OCI-LY1 (cell line): ENCODE measurements at regions not wholly inside any gene's neighbourhood (a gene's known extent, or its start where the extent isn't known, plus 50 kb on each side); places are given as distances from the start of the nearest gene placed in this dataset.

Experiments used
- H2AFZ ChIP-seq: fragments of 200-600 bp; sonication (generic), shearing (Covaris generic); 2 replicates; pipeline ENCODE4 v1.6.0; 2014; ENCODE audit warnings: antibody characterized with exemption, mild to moderate bottlenecking, low read length
- H3F3A ChIP-seq: fragments of 200-600 bp; sonication (generic), shearing (Covaris generic); 2 replicates; pipeline ENCODE4 v1.6.0; 2014; ENCODE audit warnings: mild to moderate bottlenecking, antibody characterized with exemption, low read length, moderate library complexity; ENCODE audit not compliant: insufficient read depth
- H3K27ac ChIP-seq: fragments of 200-600 bp; sonication (generic); 2 replicates; pipeline ENCODE4 v1.5.1; 2014; ENCODE audit warnings: low read length, mixed run types, mild to moderate bottlenecking, low read depth; ENCODE audit not compliant: poor library complexity, severe bottlenecking
- H3K27me3 ChIP-seq: fragments of 200-600 bp; sonication (generic); 2 replicates; pipeline ENCODE4 v1.6.0; 2014; ENCODE audit warnings: antibody characterized with exemption, mild to moderate bottlenecking, low read length, moderate library complexity; ENCODE audit not compliant: insufficient read depth
- H3K36me3 ChIP-seq: fragments of 200-600 bp; sonication (generic); 2 replicates; pipeline ENCODE4 v1.6.1; 2014; ENCODE audit warnings: mild to moderate bottlenecking, antibody characterized with exemption, low read length, moderate library complexity, mixed read lengths; ENCODE audit not compliant: insufficient read depth
- H3K4me1 ChIP-seq: fragments of 200-600 bp; sonication (generic); 2 replicates; pipeline ENCODE4 v1.5.1; 2014; ENCODE audit warnings: mild to moderate bottlenecking, low read length, moderate library complexity; ENCODE audit not compliant: insufficient read depth, severe bottlenecking
- H3K4me2 ChIP-seq: fragments of 200-600 bp; sonication (generic), shearing (Covaris generic); 2 replicates; pipeline ENCODE4 v1.6.1; 2014; ENCODE audit warnings: low read length
- H3K4me3 ChIP-seq: fragments of 200-600 bp; sonication (generic); 2 replicates; pipeline ENCODE4 v1.5.1; 2014; ENCODE audit warnings: low read length, low read depth, mild to moderate bottlenecking, mixed read lengths; ENCODE audit not compliant: poor library complexity, severe bottlenecking
- H3K79me2 ChIP-seq: fragments of 200-600 bp; shearing (Covaris generic); 2 replicates; pipeline ENCODE4 v1.6.1; 2016; ENCODE audit warnings: mixed run types, low read length, mixed read lengths; ENCODE audit not compliant: insufficient read depth
- H3K9ac ChIP-seq: fragments of 200-600 bp; sonication (generic), shearing (Covaris generic); 2 replicates; pipeline ENCODE4 v1.6.1; 2014; ENCODE audit warnings: mild to moderate bottlenecking, low read length, mixed read lengths
- H3K9me2 ChIP-seq: fragments of 200-600 bp; sonication (generic), shearing (Covaris generic); 2 replicates; pipeline ENCODE4 v1.6.1; 2014; ENCODE audit warnings: low read depth, mild to moderate bottlenecking, low read length, mixed read lengths
- H3K9me3 ChIP-seq: fragments of 200-600 bp; shearing (Covaris generic); 2 replicates; pipeline ENCODE4 v1.6.1; 2014; ENCODE audit warnings: low read length, mixed read lengths
- H4K20me1 ChIP-seq: fragments of 200-600 bp; sonication (generic), shearing (Covaris generic); 2 replicates; pipeline ENCODE4 v1.6.0; 2016; ENCODE audit warnings: mild to moderate bottlenecking, low read length; ENCODE audit not compliant: insufficient read depth
- CTCF ChIP-seq: fragments of 200-600 bp; sonication (generic), shearing (Covaris generic); IDR thresholded peaks from 2 replicates; pipeline ENCODE4 v1.5.1; 2017; ENCODE audit warnings: mild to moderate bottlenecking, antibody characterized with exemption, low read length, moderate library complexity, mixed read lengths
- EZH2 ChIP-seq: fragments of 200-600 bp; sonication (generic), shearing (Covaris generic); IDR thresholded peaks from 2 replicates; pipeline ENCODE4 v1.8.0; 2017; ENCODE audit warnings: borderline replicate concordance, mixed run types, mild to moderate bottlenecking, antibody characterized with exemption, low read length, moderate library complexity, mixed read lengths

GRCh38 chr6:160853946-160854345 lies 137.6 kb upstream of the MAP3K4 start:
- no peak overlapping the region for H3K27ac ChIP-seq
- no peaks in the 10 kb centered on the region for H3F3A ChIP-seq
- H3K9ac ChIP-seq: no peak overlapping the region
- no peaks in the 10 kb centered on the region for H3K27me3 ChIP-seq
- H3K4me2 ChIP-seq: no peak overlapping the region
- TF ChIP-seq EZH2: no peak
- no peak for TF ChIP-seq CTCF
- H3K9me2 ChIP-seq: no peaks in the 10 kb centered on the region
- H3K4me3 ChIP-seq: no peak overlapping the region
- no peaks in the 10 kb centered on the region for H3K79me2 ChIP-seq
- no peaks in the 10 kb centered on the region for H4K20me1 ChIP-seq
- no peaks in the 10 kb centered on the region for H3K4me1 ChIP-seq
- no peaks in the 10 kb centered on the region for H3K9me3 ChIP-seq
- H2AFZ ChIP-seq: no peak overlapping the region
- H3K36me3 ChIP-seq: no peaks in the 10 kb centered on the region

DNA sequence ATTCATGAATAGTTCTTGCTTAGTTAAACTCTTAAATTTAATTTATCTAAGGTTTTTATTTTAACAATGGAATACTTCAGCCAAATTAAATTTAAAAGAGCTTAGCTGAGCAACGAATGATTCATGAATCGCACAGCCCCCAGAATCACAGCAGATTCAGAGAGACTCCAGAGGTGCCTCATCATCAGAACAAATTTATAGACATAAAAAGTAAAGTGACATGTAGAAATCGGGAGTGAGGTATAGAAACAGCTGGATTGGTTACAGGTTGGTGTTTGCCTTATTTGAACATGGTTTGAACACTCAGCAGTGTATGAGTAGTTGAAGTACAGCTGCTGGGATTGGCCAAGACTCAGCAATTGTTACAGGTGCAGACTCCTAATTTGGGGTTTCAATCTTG lies 132.7 kb upstream of the MAP3K4 start:
- Histone ChIP-seq H4K20me1 (no peaks in the 10 kb centered on the region), H3K9me2 (no peaks in the 10 kb centered on the region)
- TF ChIP-seq EZH2: no peak
- TF ChIP-seq CTCF: no peak

GRCh38 chr6:160859822-160860221 lies 131.7 kb upstream of the MAP3K4 start:
- no peak overlapping the region for H3K4me2 ChIP-seq
- H3K27me3 ChIP-seq: no peaks in the 10 kb centered on the region
- no peak overlapping the region for H2AFZ ChIP-seq
- H3K36me3 ChIP-seq: no peaks in the 10 kb centered on the region
- H3K4me3 ChIP-seq: no peak overlapping the region
- no peak overlapping the region for H3K27ac ChIP-seq
- H3K9me3 ChIP-seq: no peaks in the 10 kb centered on the region
- no peaks in the 10 kb centered on the region for H3F3A ChIP-seq
- H4K20me1 ChIP-seq: no peaks in the 10 kb centered on the region
- H3K9me2 ChIP-seq: no peaks in the 10 kb centered on the region
- no peak for TF ChIP-seq EZH2
- no peak for TF ChIP-seq CTCF
- H3K79me2 ChIP-seq: no peaks in the 10 kb centered on the region
- no peaks in the 10 kb centered on the region for H3K4me1 ChIP-seq
- no peak overlapping the region for H3K9ac ChIP-seq

More for the DNA sequence above, 132.7 kb upstream of the MAP3K4 start:
- Histone ChIP-seq H3K9me3 (no peaks in the 10 kb centered on the region), H3K4me1 (no peaks in the 10 kb centered on the region), H3K27me3 (no peaks in the 10 kb centered on the region), H3K4me3 (no peak overlapping the region), H3K27ac (no peak overlapping the region), H3K79me2 (no peaks in the 10 kb centered on the region), H2AFZ (no peak overlapping the region), H3K9ac (no peak overlapping the region), H3K4me2 (no peak overlapping the region), H3K36me3 (no peaks in the 10 kb centered on the region), H3F3A (no peaks in the 10 kb centered on the region)
